Stomach (tissue), 8 donors: ENCODE measurements at regions not wholly inside any gene's neighbourhood (a gene's known extent, or its start where the extent isn't known, plus 50 kb on each side); places are given as distances from the start of the nearest gene placed in this dataset.

Experiments
- DNase-seq, 2 donors: peaks; one replicate each; pipeline versions ENCODE4 v3.0.0 to v3.0.0-alpha.2; 2013 to 2019
- H3K27ac ChIP-seq, 5 donors: fragments of 200-600 bp in 4 of 5; sonication (generic) in 4 of 5; one replicate each; pipeline ENCODE4 v1.5.1; 2013 to 2019; ENCODE audit warnings: mild to moderate bottlenecking in 1 of 5, moderate library complexity in 1 of 5
- H3K27me3 ChIP-seq, 3 donors: fragments of 200-600 bp; sonication (generic); one replicate each; pipeline ENCODE4 v1.5.1; 2017 to 2019; ENCODE audit warnings: mixed run types in 1 of 3
- H3K36me3 ChIP-seq, 4 donors: fragments of 200-600 bp; sonication (generic); 1 replicate in 3 of 4; 2 replicates in 1 of 4; pipeline ENCODE4 v1.5.1; 2016 to 2019
- H3K4me1 ChIP-seq, 4 donors: fragments of 200-600 bp; sonication (generic); one replicate each; pipeline ENCODE4 v1.5.1; 2016 to 2019
- H3K4me3 ChIP-seq, 4 donors: fragments of 200-600 bp; sonication (generic) in 3 of 4; one replicate each; pipeline ENCODE4 v1.5.1; 2016 to 2019; ENCODE audit warnings: mild to moderate bottlenecking in 1 of 4
- H3K9me3 ChIP-seq, 4 donors: fragments of 200-600 bp; sonication (generic); one replicate each; pipeline ENCODE4 v1.5.1; 2016 to 2019
- EP300 ChIP-seq: sonication (generic); formaldehyde crosslinking; IDR thresholded peaks from one replicate; pipeline ENCODE4 v1.6.1; 2017; ENCODE audit warnings: antibody characterized with exemption
- POLR2A ChIP-seq, 4 donors: fragments of 450-650 bp; IDR thresholded peaks; one replicate each; pipeline ENCODE4 v1.6.1; 2016; ENCODE audit warnings: antibody characterized with exemption in 4 of 4, control low read depth in 2 of 4, mild to moderate bottlenecking in 1 of 4, moderate library complexity in 1 of 4
- POLR2AphosphoS5 ChIP-seq, 3 donors: sonication (generic); formaldehyde crosslinking; IDR thresholded peaks; one replicate each; pipeline ENCODE4 v1.6.1; 2016; ENCODE audit warnings: antibody characterized with exemption in 3 of 3
- WGBS, 5 donors: extraction: QIAGEN DNeasy Blood & Tissue Kit in 3 of 5; methylation state at CpG; one replicate each; pipeline versions ENCODE4 v1.1.5 to v1.1.7; 2013 to 2018; 5-methylcytosine and 5-hydroxymethylcytosine counted together
- intact Hi-C: fragments of 100-400 bp; cut with DNase I; formaldehyde crosslinking; loops from one replicate; pipeline ENCODE4 v1.15.1; 2023; ENCODE audit warnings: low total_unique reads
- TF ChIP-seq, protein P1 (sequence below), 7 experiments: fragments of 450-650 bp in 4 of 7; fragments of 200-600 bp in 3 of 7; sonication (generic) in 3 of 7; IDR thresholded peaks; one replicate each; pipeline ENCODE4 v1.5.1; 2016 to 2019; ENCODE audit warnings: antibody characterized with exemption in 7 of 7, control low read depth in 2 of 7, mild to moderate bottlenecking in 1 of 7
- donor health status: healthy with polysubstance abuse.
- donor health status: Bipolar disorder and iron deficiency.
- donor health status: healthy.

DNA sequence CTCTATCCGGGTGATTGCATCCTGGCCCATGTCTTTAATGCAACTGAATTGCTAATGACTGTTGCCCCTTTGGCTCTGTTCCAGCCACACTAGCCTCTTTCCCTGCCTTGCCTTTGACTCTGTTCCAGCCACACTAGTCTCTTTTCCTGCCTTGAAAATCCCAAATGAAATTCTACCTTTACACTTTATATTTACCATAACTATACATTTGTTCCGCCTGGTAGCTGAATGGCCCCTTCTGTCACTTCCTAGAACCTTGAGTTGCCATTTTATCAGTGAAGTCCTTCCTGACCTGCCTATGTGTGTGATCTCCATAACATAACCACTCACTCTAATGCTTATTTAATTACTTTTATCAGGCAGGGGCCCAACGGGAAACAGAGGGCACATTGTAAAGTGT lies 1120.4 kb upstream of the WWC1 start:
- H3K4me3 ChIP-seq = no peak overlapping the region
- no peaks in the 10 kb centered on the region for H3K27me3 ChIP-seq
- 54 to 68% (median 58%) methylated on average over 3 of the region's 3 CpGs for WGBS, 5 donors
- no peak overlapping the region for H3K27ac ChIP-seq
- no peaks in the 10 kb centered on the region for H3K4me1 ChIP-seq
- H3K36me3 ChIP-seq = no peaks in the 10 kb centered on the region
- H3K9me3 ChIP-seq = no peaks in the 10 kb centered on the region
- intact Hi-C loops = no loop called here
- DNase-seq = no peak
- TF ChIP-seq, protein P1, sequence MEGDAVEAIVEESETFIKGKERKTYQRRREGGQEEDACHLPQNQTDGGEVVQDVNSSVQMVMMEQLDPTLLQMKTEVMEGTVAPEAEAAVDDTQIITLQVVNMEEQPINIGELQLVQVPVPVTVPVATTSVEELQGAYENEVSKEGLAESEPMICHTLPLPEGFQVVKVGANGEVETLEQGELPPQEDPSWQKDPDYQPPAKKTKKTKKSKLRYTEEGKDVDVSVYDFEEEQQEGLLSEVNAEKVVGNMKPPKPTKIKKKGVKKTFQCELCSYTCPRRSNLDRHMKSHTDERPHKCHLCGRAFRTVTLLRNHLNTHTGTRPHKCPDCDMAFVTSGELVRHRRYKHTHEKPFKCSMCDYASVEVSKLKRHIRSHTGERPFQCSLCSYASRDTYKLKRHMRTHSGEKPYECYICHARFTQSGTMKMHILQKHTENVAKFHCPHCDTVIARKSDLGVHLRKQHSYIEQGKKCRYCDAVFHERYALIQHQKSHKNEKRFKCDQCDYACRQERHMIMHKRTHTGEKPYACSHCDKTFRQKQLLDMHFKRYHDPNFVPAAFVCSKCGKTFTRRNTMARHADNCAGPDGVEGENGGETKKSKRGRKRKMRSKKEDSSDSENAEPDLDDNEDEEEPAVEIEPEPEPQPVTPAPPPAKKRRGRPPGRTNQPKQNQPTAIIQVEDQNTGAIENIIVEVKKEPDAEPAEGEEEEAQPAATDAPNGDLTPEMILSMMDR (IDR thresholded peaks at IDR 0.05) = no peak
- no peak for TF ChIP-seq EP300
- no peak for TF ChIP-seq POLR2A (IDR thresholded peaks at IDR 0.05)
- TF ChIP-seq POLR2AphosphoS5 (IDR thresholded peaks at IDR 0.05) = no peak

DNA sequence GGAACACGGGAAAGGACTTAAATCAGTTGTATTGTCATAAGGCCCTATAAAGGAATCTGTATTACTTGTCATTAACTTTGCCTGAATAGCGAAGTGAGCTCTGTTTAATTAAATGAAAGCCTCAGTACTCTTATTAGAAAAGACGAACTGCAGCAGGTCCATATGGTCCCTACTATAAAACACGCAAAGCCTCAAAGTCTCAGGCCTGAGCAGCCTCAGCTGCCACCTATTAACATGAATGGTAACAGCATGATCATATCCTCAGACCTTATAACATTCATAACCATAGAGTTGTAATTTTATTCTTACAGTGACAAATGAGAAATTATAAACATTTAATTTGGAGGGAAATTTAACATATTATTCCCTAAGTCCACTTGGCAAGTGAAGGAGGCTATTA lies 1113.7 kb upstream of the WWC1 start:
- Histone ChIP-seq H3K27ac (no peak overlapping the region), H3K27me3 (no peaks in the 10 kb centered on the region), H3K9me3 (no peaks in the 10 kb centered on the region), H3K4me3 (no peak overlapping the region), H3K36me3 (no peaks in the 10 kb centered on the region), H3K4me1 (no peaks in the 10 kb centered on the region)
- DNase-seq = peak in 1 of 2 donors; percentile 56
- WGBS, 5 donors = 60 to 78% (median 69%) methylated on average over 4 of the region's 4 CpGs
- intact Hi-C loops = no loop called here
- TF ChIP-seq EP300 (no peak), POLR2AphosphoS5 (IDR thresholded peaks at IDR 0.05) (no peak), POLR2A (IDR thresholded peaks at IDR 0.05) (no peak)
- TF ChIP-seq, protein P1 (IDR thresholded peaks at IDR 0.05) = no peak

DNA sequence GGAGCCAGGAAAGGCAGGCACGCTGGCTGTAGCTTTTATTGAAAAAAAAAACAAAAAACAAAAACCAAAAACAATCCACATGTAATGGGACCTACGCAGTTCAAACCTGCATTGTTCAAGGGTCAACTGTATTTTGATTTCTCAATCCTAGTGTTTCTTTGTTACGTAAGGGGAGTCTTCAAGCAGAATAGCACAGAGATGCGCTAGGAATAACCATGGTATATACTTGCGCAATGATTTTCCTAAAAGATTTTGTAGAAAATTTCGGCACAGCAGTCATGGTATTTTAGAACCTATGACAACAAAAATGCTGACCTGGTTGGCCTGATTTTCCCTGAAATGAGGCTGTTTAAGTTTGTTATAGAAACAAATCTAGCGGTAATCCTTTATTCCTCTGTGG lies 1110.5 kb upstream of the WWC1 start:
- Histone ChIP-seq H3K9me3 (no peaks in the 10 kb centered on the region), H3K27me3 (no peaks in the 10 kb centered on the region), H3K4me3 (no peak overlapping the region), H3K27ac (no peak overlapping the region), H3K36me3 (no peaks in the 10 kb centered on the region), H3K4me1 (no peaks in the 10 kb centered on the region)
- intact Hi-C loops = no loop called here
- DNase-seq = no peak
- TF ChIP-seq EP300 (no peak), POLR2AphosphoS5 (IDR thresholded peaks at IDR 0.05) (no peak), POLR2A (IDR thresholded peaks at IDR 0.05) (no peak)
- TF ChIP-seq, protein P1 (IDR thresholded peaks at IDR 0.05) = no peak
- 81 to 89% (median 85%) methylated on average over 7 of the region's 7 CpGs for WGBS, 5 donors

DNA sequence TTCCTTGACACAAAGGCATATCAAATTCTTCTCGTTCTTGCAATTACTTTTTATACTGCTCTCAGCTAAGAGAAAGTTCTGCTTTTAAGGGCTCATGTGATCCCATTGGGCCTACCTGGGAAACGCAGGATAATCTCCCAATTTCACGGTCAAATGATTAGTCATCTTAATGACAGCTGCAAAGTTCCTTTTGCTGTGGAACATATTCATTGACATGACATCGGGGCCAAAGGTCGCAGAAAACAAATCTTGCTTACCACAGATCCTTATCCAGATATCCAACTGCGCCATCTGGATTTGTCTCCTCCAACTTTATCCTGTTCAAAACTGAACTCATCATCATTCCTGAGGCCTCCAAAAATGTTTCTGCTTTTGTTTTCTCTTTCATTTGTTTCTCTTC lies 1085.6 kb upstream of the WWC1 start:
- Histone ChIP-seq H3K9me3 (no peaks in the 10 kb centered on the region), H3K27me3 (no peaks in the 10 kb centered on the region), H3K36me3 (no peaks in the 10 kb centered on the region), H3K4me3 (no peak overlapping the region), H3K27ac (no peak overlapping the region), H3K4me1 (no peaks in the 10 kb centered on the region)
- DNase-seq = no peak
- TF ChIP-seq POLR2AphosphoS5 (IDR thresholded peaks at IDR 0.05) = no peak
- TF ChIP-seq, protein P1 (IDR thresholded peaks at IDR 0.05) = no peak
- no peak for TF ChIP-seq POLR2A (IDR thresholded peaks at IDR 0.05)
- TF ChIP-seq EP300 = no peak
- 81 to 91% (median 87%) methylated on average over 6 of the region's 6 CpGs for WGBS, 5 donors
- intact Hi-C loops = no loop called here
